Suprapubic skin (tissue), 3 donors: ENCODE measurements at regions not wholly inside any gene's neighbourhood (a gene's known extent, or its start where the extent isn't known, plus 50 kb on each side); places are given as distances from the start of the nearest gene placed in this dataset.

Experiments used
- EP300 ChIP-seq: sonication (generic); formaldehyde crosslinking; IDR thresholded peaks from one replicate; pipeline ENCODE4 v1.6.1; 2017; ENCODE audit warnings: antibody characterized with exemption
- POLR2A ChIP-seq, 2 donors: fragments of 450-650 bp; IDR thresholded peaks; one replicate each; pipeline ENCODE4 v1.6.1; 2017; ENCODE audit warnings: antibody characterized with exemption in 2 of 2, mild to moderate bottlenecking in 2 of 2, moderate library complexity in 2 of 2
- TF ChIP-seq, protein P1 (sequence below), 2 donors: fragments of 200-600 bp in 1 of 2; fragments of 450-650 bp in 1 of 2; sonication (generic) in 1 of 2; IDR thresholded peaks; one replicate each; pipeline ENCODE4 v1.5.1; 2016 to 2019; ENCODE audit warnings: antibody characterized with exemption in 2 of 2, mild to moderate bottlenecking in 1 of 2, moderate library complexity in 1 of 2

DNA sequence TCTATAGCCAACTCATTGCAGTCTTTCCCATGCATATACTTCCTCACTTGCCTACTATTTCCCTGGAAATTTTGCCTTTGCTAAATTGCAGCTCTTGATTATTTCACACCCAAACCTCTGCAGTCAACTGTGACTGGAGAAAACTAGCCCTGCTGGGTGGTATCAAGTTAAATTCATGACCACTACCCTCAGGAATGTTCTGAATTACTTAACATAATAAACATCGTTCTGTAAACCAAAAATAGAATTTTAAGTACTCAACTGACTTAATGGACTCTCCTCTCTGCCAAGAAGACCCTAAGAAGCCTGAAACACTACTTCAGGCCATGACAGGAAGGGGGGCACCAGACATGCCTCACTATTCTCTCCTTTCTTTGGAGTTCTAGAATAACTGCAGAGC lies 1278.0 kb upstream of the GBE1 start:
- TF ChIP-seq POLR2A (IDR thresholded peaks at IDR 0.05) (no peak), EP300 (no peak)
- TF ChIP-seq, protein P1, sequence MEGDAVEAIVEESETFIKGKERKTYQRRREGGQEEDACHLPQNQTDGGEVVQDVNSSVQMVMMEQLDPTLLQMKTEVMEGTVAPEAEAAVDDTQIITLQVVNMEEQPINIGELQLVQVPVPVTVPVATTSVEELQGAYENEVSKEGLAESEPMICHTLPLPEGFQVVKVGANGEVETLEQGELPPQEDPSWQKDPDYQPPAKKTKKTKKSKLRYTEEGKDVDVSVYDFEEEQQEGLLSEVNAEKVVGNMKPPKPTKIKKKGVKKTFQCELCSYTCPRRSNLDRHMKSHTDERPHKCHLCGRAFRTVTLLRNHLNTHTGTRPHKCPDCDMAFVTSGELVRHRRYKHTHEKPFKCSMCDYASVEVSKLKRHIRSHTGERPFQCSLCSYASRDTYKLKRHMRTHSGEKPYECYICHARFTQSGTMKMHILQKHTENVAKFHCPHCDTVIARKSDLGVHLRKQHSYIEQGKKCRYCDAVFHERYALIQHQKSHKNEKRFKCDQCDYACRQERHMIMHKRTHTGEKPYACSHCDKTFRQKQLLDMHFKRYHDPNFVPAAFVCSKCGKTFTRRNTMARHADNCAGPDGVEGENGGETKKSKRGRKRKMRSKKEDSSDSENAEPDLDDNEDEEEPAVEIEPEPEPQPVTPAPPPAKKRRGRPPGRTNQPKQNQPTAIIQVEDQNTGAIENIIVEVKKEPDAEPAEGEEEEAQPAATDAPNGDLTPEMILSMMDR (IDR thresholded peaks at IDR 0.05): no peak
